ENCODE measurements at regions not wholly inside any gene's neighbourhood (a gene's known extent, or its start where the extent isn't known, plus 50 kb on each side); places are given as distances from the start of the nearest gene placed in this dataset.

DNA sequence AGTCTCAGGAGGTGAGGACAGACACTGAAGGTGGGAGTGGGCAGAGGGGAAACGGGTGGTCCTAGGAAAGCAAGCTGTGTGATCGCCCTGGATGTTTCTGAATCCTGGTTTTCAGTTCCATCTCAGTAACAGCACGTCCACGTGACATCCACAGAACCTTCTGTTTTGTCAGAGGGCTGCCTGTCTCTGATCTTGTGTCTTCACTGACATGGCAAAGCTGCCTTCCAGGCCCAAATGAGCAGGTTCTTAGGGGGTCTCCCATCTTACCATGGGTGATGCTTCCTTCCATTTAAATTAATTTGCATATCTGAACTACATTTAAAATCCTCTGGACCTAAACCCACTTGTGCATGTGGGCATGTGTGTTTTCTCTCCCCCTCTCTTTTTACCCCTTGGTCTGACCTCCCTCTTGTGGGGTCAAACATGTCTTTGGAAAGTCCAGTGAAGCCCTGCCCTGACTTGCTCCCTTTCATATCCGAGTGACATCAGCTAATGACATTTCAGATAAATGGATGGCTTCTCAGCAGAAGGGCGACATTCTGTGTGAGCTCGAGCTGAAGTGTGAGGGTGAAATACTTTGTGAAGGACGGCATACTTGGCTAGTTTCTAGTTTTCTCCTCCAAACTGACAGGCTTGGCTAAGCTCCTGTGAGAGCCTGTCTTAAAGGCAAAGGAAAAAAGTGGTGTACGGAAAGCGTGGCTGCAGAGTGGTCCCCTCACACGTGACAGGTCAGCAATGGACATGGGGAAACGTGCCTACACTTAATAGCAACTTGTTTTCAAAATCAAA lies 204.8 kb upstream of the S1PR3 start:
- Histone ChIP-seq H3K9me3 (ENCODE audit: control insufficient read depth, insufficient read depth, low read depth, low read length) (no peaks in the 10 kb centered on the region), H3K27ac (ENCODE audit: low read length) (no peak overlapping the region), H3K4me3 (ENCODE audit: low read depth in 2 of 2, low read length in 2 of 2) (no peak overlapping the region), H3K36me3 (ENCODE audit: control insufficient read depth, insufficient read depth, low read length) (no peaks in the 10 kb centered on the region), H3K27me3 (ENCODE audit: control insufficient read depth, insufficient read depth, low read length) (no peaks in the 10 kb centered on the region), H3K4me1 (ENCODE audit: control insufficient read depth, insufficient read depth, low read length) (no peaks in the 10 kb centered on the region)
- CTCF ChIA-PET, result no interaction called here
- DNase-seq (ENCODE audit: low read depth, low spot score), result no peak
- in situ Hi-C loops (cut with HindIII; ENCODE audit: low pct_unique_long_range_greater_than_20kb, low sequenced_read_pairs), result no loop called here
- POLR2A ChIA-PET, result no interaction called here
- intact Hi-C loops (cut with micrococcal nuclease; ENCODE audit: unreplicated experiment), result no loop called here
- ATAC-seq, result no peak
- TF ChIP-seq, protein P1, sequence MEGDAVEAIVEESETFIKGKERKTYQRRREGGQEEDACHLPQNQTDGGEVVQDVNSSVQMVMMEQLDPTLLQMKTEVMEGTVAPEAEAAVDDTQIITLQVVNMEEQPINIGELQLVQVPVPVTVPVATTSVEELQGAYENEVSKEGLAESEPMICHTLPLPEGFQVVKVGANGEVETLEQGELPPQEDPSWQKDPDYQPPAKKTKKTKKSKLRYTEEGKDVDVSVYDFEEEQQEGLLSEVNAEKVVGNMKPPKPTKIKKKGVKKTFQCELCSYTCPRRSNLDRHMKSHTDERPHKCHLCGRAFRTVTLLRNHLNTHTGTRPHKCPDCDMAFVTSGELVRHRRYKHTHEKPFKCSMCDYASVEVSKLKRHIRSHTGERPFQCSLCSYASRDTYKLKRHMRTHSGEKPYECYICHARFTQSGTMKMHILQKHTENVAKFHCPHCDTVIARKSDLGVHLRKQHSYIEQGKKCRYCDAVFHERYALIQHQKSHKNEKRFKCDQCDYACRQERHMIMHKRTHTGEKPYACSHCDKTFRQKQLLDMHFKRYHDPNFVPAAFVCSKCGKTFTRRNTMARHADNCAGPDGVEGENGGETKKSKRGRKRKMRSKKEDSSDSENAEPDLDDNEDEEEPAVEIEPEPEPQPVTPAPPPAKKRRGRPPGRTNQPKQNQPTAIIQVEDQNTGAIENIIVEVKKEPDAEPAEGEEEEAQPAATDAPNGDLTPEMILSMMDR (IDR thresholded peaks at IDR 0.05), result no peak
- TF ChIP-seq POLR2AphosphoS5 (IDR thresholded peaks at IDR 0.05; ENCODE audit: low read depth, low read length) (no peak), SIN3A (IDR thresholded peaks at IDR 0.05; ENCODE audit: borderline replicate concordance, insufficient read depth, low read depth, low read length) (no peak), TCF7L2 (IDR thresholded peaks at IDR 0.05; ENCODE audit: low read depth, low read length) (no peak)
- TF ChIP-seq, protein P2, sequence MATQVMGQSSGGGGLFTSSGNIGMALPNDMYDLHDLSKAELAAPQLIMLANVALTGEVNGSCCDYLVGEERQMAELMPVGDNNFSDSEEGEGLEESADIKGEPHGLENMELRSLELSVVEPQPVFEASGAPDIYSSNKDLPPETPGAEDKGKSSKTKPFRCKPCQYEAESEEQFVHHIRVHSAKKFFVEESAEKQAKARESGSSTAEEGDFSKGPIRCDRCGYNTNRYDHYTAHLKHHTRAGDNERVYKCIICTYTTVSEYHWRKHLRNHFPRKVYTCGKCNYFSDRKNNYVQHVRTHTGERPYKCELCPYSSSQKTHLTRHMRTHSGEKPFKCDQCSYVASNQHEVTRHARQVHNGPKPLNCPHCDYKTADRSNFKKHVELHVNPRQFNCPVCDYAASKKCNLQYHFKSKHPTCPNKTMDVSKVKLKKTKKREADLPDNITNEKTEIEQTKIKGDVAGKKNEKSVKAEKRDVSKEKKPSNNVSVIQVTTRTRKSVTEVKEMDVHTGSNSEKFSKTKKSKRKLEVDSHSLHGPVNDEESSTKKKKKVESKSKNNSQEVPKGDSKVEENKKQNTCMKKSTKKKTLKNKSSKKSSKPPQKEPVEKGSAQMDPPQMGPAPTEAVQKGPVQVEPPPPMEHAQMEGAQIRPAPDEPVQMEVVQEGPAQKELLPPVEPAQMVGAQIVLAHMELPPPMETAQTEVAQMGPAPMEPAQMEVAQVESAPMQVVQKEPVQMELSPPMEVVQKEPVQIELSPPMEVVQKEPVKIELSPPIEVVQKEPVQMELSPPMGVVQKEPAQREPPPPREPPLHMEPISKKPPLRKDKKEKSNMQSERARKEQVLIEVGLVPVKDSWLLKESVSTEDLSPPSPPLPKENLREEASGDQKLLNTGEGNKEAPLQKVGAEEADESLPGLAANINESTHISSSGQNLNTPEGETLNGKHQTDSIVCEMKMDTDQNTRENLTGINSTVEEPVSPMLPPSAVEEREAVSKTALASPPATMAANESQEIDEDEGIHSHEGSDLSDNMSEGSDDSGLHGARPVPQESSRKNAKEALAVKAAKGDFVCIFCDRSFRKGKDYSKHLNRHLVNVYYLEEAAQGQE (IDR thresholded peaks at IDR 0.05; ENCODE audit: insufficient read depth in 1 of 2, low read depth in 2 of 2, low read length in 1 of 2), result no peak
- no TSS peak for BruUV-seq (replicated peaks)

DNA sequence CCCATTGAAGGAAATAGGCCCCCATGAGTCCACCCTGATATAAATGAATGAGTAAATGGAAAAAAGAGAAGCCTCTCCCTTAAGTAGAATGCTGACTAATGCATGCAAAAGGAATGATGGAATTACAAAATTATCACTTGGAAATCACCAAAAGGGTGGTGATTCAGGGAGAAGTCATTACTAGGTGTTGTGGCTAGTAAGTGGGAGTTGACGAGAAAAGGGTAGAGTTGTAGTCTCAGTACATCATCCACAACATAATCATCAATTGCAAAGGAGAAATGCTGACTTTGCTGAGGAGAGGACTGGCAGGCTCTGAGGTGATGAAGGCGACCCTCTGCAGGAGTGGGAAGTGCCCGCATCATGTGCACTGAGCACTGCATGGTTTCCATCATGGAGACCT lies 201.5 kb upstream of the S1PR3 start:
- no peak for DNase-seq (ENCODE audit: low read depth, low spot score)
- ChIA-PET CTCF (no interaction called here), POLR2A (no interaction called here)
- no peak for TF ChIP-seq SIN3A (IDR thresholded peaks at IDR 0.05; ENCODE audit: borderline replicate concordance, insufficient read depth, low read depth, low read length)
- TF ChIP-seq TCF7L2 (IDR thresholded peaks at IDR 0.05; ENCODE audit: low read depth, low read length), result no peak
- TF ChIP-seq, protein P1 (IDR thresholded peaks at IDR 0.05), result no peak
- TF ChIP-seq, protein P2 (IDR thresholded peaks at IDR 0.05; ENCODE audit: insufficient read depth in 1 of 2, low read depth in 2 of 2, low read length in 1 of 2), result no peak
- no peak for TF ChIP-seq POLR2AphosphoS5 (IDR thresholded peaks at IDR 0.05; ENCODE audit: low read depth, low read length)
- H3K9me3 ChIP-seq (ENCODE audit: control insufficient read depth, insufficient read depth, low read depth, low read length), result no peaks in the 10 kb centered on the region
- H3K4me1 ChIP-seq (ENCODE audit: control insufficient read depth, insufficient read depth, low read length), result no peaks in the 10 kb centered on the region
- no peaks in the 10 kb centered on the region for H3K27me3 ChIP-seq (ENCODE audit: control insufficient read depth, insufficient read depth, low read length)
- ATAC-seq, result no peak
- H3K36me3 ChIP-seq (ENCODE audit: control insufficient read depth, insufficient read depth, low read length), result no peaks in the 10 kb centered on the region
- in situ Hi-C loops (cut with HindIII; ENCODE audit: low pct_unique_long_range_greater_than_20kb, low sequenced_read_pairs), result no loop called here
- BruUV-seq (replicated peaks), result no TSS peak
- intact Hi-C loops (cut with micrococcal nuclease; ENCODE audit: unreplicated experiment), result no loop called here
- no peak overlapping the region for H3K4me3 ChIP-seq (ENCODE audit: low read depth in 2 of 2, low read length in 2 of 2)
- H3K27ac ChIP-seq (ENCODE audit: low read length), result no peak overlapping the region
